Fibroblast of skin of right quadriceps (primary cell): ENCODE measurements at regions not wholly inside any gene's neighbourhood (a gene's known extent, or its start where the extent isn't known, plus 50 kb on each side); places are given as distances from the start of the nearest gene placed in this dataset.

ENCODE experiments used
- DNase-seq: peaks from one replicate; pipeline ENCODE4 v3.0.0-alpha.2; 2013

DNA sequence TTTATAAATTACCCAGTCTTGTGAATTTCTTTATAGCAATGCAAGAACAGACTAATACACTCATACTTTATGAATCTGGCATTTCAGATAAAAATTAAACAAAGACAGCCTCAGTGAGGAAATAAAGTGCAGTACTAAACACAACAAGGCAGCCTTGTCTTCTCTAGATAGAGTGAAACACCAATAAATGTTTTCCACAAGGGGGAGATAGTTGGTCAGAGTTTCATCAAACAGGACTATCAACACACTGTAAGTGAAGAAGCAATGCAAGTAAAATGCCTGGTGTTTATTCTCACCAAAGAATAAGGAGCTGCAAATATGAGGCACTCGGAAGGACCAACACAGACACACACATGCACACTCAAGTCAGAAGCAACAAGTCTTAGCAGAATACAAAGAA lies 62.8 kb downstream of the FAM9B start:
- peak; percentile 61 for DNase-seq

DNA sequence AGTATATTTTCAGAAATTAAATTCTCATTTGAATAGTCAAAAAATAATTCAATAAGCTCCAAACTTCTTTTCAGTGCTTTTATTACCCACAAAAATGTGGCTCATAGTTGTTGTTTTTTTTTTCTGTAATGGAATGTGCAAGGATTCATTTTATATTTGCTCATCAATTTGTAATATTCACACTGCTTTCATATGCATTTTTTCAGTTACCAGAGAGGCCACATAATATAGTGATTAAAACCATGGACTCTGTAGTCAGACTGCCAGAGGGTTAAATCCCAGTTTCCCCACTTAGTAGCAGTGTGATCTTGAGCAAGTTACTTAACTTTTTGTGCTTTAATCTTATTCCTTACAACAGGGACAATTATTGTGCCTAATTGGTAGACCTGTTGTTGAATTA lies 64.5 kb downstream of the FAM9B start:
- DNase-seq: peak; percentile 47

- DNase-seq: no peak
Observed at GRCh38 chrX:8967461-8967860, 66.5 kb downstream of the FAM9B start.

DNA sequence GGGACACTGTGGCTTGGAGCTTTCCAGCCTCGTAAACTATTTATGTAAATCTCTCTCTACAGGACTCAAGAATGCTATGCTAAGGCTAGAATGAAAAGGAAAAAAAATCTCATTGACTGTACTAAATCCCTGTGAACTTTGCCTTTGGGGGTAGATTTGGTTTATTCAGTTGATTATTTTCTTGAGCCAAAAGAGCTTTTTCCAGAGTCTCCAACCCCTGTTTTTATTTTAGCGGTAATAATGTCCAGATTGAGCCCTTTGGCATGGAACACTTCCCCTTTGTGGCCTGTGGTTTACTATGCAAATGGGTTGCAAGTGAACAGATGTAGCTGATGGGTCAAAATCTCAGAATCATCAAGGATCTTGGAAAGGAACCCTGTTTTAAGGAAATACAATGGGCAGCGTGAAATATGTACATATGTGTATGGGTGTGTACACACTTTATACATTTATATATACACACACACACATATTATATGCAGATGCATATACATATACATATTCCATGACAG lies 72.9 kb downstream of the FAM9B start:
- DNase-seq: no peak

GRCh38 chrX:8955511-8955910 lies 78.4 kb downstream of the FAM9B start:
- DNase-seq: no peak

GRCh38 chrX:8946563-8946962 lies 87.4 kb downstream of the FAM9B start:
- peak; percentile 8 for DNase-seq

DNA sequence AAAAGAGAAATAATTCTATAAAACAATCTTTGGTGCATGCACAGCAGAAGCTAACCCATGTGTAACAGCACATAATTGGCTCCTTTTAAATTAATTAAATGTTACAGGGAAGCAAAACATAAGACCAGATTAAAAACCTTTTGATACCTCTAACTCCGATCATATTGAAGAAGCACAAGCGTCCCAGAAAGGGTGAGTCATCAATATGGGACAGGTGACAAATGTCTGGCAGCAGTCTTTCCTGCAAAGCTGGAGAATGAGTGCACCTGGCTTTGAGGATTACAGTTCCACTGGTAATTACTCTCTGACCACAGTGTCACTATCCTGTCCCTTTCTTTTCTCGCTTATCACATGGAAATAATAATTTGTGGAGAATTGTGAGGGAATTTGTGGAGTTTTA lies 94.6 kb downstream of the FAM9B start:
- DNase-seq: no peak

GRCh38 chrX:8927701-8928100 lies 106.2 kb downstream of the FAM9B start:
- DNase-seq: no peak

GRCh38 chrX:8927066-8927635 lies 106.8 kb downstream of the FAM9B start:
- no peak for DNase-seq

- no peak for DNase-seq
Observed at GRCh38 chrX:8921615-8922014, 112.3 kb downstream of the FAM9B start.

DNA sequence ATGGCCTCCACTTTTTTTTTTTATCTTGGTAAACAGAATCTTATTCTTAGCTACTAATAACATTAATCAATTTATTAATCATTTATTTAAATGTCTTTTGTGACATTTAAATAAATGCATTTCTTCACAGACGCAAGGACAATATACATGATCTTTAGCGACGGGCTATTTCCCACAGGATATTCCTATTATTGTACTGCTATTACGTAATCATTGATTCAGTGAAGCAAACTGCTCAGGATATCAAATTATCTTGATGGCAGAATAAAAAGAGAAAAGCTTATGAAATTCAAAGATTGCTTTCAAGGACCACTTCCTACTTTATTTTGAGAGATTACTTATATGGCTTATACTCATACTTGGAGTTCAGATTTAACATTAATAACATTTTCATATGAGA lies 114.1 kb downstream of the FAM9B start:
- DNase-seq: no peak

DNA sequence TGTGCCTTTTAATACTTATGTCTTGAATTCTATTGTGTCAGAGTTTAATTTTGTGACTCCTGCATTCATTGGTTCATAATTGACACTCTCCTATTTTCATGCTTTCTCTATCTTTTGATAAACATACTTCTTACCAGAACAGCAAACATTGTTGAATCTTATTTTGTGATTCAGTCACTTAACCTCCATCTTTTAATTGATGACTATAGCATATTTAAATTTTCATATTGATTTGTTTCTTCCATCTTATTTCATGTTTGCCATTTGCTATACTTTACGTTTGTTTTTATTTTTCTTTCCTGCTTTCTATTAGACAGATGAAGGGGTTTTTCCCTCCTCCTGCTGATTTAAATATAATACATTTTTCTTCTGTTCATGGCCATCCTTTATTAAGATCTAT lies 115.5 kb upstream of the FAM9A start:
- DNase-seq: no peak

- DNase-seq: peak; percentile 4
Observed at GRCh38 chrX:8914681-8915080, 113.5 kb upstream of the FAM9A start.

DNA sequence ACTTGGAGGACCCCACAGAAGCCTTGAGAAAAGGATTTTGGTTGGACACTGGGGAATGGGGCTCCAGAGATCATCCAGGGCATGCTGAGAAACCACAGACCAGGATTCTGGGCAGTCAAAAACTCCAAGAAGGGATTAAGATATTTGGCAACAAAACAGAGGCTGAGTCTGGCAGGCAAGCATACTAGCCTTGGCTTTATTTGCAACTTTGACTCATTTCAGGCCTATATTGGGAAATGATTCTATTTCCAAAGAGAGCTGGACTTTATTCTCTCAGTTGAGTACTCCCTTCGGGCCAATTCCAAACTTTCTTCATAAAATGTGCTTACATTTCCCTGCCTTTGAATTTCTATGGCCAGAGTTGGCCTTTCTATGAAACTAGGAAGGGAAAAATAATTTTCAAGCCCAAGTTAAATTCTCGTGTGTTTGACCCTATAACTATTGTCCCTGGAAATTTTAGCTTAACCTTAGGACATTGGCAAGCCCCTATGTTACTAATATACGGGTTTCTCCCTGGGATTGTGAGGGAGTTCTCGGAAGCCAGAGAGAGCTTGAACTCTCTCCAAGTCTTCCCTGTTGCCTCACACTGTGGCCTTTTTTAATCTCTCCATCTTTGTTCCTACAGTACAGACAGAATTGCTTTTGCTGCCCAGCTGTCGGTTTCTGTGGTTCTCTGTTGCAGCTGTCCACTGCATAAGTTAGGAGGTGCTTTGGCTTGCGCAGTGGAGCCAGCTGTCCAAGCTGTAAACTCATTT lies 112.6 kb upstream of the FAM9A start:
- peak; percentile 55 for DNase-seq

DNA sequence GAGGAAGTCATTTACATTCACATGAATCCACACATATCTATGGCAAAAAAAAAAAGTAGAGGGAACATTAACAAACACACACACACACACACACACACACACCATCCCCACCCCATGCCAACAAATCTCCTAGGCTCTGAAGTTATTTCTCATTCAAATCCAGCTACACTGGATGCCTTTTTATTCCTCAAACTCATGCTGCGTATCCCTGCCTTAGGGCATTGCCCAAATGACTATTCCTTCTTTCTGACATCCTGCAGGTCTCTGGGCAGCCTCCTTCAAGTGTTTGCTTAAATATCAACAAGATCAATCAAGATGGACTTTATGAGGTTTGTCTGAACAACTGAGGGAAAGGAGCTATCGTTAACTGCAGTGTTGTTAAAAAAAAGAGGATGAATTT lies 106.5 kb upstream of the FAM9A start:
- DNase-seq: no peak

- no peak for DNase-seq
Observed at GRCh38 chrX:8906299-8906938, 105.2 kb upstream of the FAM9A start.

GRCh38 chrX:8897259-8897658 lies 96.1 kb upstream of the FAM9A start:
- DNase-seq: no peak

GRCh38 chrX:8890794-8891193 lies 89.6 kb upstream of the FAM9A start:
- no peak for DNase-seq

DNA sequence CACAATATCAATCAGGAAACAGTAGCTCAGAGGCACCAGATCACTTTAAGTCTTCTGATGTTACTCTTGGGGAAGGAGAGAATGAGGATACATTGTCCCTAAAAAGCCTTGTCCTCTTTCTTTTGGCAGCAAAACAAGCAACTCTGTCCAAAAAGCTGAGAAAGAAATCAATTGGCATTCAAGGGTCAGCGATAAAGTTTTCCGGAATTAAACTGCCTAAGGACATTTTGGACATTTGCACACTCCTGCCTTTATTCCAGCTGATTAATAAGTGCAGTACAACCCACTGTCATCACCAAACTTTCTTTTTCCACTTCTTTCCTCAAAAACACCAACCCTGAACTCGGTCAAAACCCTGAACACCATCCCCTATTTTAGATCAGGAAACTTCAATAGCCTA lies 85.8 kb upstream of the FAM9A start:
- DNase-seq: no peak

GRCh38 chrX:8879750-8880149 lies 78.6 kb upstream of the FAM9A start:
- DNase-seq: no peak

- no peak for DNase-seq
Observed at GRCh38 chrX:8873956-8874355, 72.8 kb upstream of the FAM9A start.

GRCh38 chrX:8873102-8873501 lies 71.9 kb upstream of the FAM9A start:
- no peak for DNase-seq

- DNase-seq: peak; percentile 7
Observed at GRCh38 chrX:8870411-8870810, 69.2 kb upstream of the FAM9A start.

GRCh38 chrX:8869812-8870211 lies 68.6 kb upstream of the FAM9A start:
- no peak for DNase-seq
